Nucleus accumbens (tissue), 56 donors: ENCODE measurements at regions not wholly inside any gene's neighbourhood (a gene's known extent, or its start where the extent isn't known, plus 50 kb on each side); places are given as distances from the start of the nearest gene placed in this dataset.

Experiments
- DNase-seq, 56 donors: peaks; one replicate each; lab custom pipeline; 2025; lab: John Stamatoyannopoulos, UW

DNA sequence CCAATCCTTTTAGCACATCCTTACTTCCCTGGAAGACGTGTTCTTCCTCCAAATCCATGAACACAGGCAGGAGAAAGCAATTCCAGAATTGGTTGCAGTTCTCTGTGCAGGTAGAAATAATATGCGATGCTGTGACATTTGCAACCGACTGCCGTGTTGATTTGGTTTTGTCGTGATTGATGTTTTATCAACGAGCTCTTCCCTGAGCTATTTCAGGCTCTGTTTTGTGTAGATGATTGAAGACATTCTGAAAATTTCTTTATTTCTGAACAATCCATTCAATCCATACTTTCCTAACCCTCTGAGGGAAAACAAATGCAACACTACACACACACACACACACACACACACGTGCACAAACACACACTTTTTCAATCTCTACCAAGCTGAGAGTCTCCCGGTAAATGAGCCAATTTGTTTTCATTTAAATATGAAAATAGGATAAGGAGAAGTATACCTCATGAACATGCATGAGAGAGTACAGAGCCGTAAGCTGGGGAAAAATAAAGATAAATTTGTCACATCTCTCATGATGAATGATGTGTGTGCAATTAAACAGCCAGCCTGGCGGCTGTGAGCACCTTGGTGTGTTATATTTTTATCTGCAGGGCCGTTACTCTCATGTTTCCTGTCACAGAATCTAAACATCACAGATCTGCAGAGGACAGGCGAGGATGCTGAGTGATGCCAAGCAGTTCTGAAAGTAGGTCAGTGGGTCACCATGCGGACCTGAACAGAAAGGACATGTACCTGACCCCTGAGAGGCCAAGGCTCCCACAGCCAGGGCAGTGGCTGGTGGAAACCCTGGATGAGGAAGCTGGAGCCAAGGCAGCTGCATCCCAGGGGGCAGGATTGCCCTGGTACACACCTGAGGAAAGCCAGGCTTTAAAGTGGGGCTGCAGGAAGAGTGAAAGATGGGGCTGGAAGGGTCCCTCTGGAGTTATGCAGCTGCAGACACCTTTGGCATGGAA lies 64.8 kb downstream of the PDCL3 start:
- no peak for DNase-seq

- DNase-seq: no peak
These were observed 65.7 kb downstream of the PDCL3 start for GRCh38 chr2:100628506-100628905.

- DNase-seq: no peak
These were observed 66.5 kb downstream of the PDCL3 start for GRCh38 chr2:100629309-100629708.

DNA sequence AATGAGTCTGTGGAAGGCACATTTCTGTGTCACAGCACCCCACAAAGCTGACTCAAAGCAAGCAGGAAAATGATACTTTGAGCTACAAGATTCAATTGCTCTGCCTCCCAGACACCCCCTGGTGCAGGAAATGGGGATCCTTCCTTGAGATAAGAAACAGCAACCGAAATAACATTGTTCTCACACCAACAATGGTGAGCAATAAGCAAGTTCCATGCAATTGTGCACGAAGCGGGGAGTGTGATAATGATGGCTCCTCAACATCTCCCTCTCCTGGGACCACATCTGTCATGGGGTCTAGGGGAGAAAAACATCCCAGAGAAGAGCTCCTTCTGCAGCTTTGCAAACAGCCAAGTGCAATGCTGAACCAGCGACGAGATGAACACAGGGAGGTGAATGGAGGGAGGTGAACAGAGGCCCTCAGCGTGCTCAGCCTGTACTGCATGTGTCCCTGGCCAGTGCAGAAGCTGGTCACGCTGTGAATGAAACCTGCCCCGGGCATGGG lies 67.7 kb downstream of the PDCL3 start:
- no peak for DNase-seq

GRCh38 chr2:100632037-100632436 lies 69.2 kb downstream of the PDCL3 start:
- no peak for DNase-seq

- no peak for DNase-seq
These were observed 70.0 kb downstream of the PDCL3 start for GRCh38 chr2:100632759-100633158.

GRCh38 chr2:100639588-100640390 lies 77.0 kb downstream of the PDCL3 start:
- no peak for DNase-seq

DNA sequence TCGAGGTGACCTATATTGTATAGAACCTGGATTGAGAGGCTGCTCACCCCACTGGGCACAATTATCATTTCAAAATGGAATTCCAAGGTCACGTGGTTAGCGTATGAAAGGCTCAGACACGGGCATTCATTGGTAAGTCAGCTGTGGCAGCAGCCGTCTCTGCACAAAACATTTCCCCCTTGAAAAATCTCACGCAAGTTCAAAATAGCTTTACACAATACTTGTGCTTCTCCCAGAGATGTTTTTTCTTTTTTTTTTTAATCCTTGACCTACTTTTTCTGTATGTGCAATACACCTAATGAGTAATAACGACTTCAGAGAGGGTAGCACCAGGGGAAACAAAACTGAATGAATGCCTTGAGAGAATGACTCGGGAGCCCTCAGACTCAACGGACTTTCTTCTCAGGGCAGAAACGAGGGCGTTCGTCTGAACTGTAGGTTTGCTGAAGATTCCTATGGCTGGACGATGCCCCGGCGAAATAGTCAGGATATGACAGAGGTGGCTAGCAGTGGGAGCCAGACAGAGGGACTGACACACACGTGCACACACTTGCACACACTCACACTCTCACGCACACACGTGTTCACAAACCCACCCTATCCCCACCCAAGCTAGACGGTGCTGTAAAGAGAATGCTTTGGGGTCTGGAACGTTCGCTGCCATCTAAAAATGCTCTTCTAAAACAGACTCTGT lies 77.8 kb downstream of the PDCL3 start:
- DNase-seq: peak in 1 of 56 donors; percentile 31

DNA sequence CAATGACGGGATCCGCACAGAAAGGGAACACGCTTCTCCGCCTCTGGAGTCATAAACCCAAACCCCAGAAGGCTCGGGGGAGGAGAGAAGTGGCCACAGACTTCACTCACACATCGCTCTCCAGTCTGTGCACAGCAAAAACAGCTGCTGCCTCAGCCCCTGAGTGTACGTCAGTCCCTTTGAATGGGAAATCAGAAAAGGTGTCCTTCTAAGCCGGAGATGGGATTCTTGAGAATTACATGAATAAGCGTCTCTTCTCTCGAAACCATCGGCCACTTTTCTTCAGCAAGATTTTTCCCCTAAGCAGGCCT lies 78.3 kb downstream of the PDCL3 start:
- DNase-seq: no peak

GRCh38 chr2:100642425-100642824 lies 79.6 kb downstream of the PDCL3 start:
- DNase-seq: no peak

DNA sequence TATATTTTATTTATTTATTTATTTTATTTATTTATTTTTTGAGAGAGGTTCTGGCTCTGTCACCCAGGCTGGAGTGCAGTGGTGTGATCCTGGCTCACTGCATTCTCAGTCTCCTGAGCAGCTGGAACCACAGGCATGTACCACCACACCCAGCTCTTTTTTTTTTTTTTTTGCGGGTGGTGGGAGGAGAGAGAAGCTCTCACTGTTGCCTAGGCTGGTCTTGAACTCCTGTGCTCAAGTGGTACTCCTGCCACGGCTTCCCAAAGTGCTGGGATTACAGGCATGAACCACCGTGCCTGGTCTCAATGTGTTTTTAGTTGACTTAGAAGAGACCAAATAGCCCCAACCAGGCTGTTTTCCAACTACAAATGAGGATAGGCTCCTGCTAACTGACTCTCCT lies 80.7 kb downstream of the PDCL3 start:
- DNase-seq: no peak

GRCh38 chr2:100643906-100644501 lies 81.2 kb downstream of the PDCL3 start:
- no peak for DNase-seq

GRCh38 chr2:100645695-100646429 lies 83.1 kb downstream of the PDCL3 start:
- no peak for DNase-seq

GRCh38 chr2:100647709-100648108 lies 84.9 kb downstream of the PDCL3 start:
- no peak for DNase-seq

- DNase-seq: no peak
These were observed 87.4 kb downstream of the PDCL3 start for GRCh38 chr2:100650151-100650550.

GRCh38 chr2:100653449-100654035 lies 90.7 kb downstream of the PDCL3 start:
- no peak for DNase-seq

DNA sequence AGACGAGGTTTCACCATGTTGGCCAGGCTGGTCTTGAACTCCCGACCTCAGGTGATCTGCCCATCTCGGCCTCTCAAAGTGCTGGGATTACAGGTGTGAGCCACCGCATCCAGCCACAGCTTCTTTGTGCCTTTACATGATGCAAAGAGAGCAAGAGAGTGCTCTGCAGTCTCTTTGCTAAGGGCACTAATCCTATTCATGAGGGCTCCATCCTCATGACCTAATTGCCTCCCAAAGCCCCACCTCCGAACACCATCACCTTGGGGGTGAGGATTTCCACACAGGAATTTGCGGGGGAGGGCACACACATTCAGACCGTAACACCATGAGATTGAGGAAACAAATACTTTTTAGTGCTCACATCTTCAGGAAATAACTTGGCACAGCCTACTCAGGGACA lies 91.8 kb downstream of the PDCL3 start:
- no peak for DNase-seq

DNA sequence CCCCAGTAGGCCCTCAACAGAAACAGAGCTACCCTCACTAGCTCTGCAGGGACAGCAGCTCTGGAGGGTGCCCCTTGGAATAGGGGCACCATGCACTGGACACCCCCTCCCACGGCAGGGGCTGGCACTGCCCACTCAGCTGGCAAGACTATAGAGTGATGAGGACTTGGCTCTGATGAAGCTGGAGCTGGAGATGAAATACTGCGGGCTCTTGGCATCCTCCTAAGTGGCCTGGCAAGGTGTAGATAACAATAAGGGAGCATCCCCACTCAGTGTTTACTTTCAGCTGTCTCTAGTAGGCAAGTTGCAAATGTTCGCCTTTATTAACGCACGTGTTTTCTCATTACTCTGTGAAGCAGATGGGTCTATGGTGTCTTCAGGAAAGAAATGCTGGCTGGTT lies 92.7 kb downstream of the PDCL3 start:
- no peak for DNase-seq

- no peak for DNase-seq
These were observed 93.2 kb downstream of the PDCL3 start for GRCh38 chr2:100655936-100656534.
